Neuronal stem cell (in vitro differentiated cells): ENCODE measurements at regions not wholly inside any gene's neighbourhood (a gene's known extent, or its start where the extent isn't known, plus 50 kb on each side); places are given as distances from the start of the nearest gene placed in this dataset.

ENCODE experiments used
- DNase-seq: peaks from one replicate; pipeline ENCODE4 v3.0.0-alpha.2; 2013; ENCODE audit warnings: low spot score
- H2AFZ ChIP-seq: one replicate; pipeline ENCODE4 v1.6.1; 2013; ENCODE audit warnings: mild to moderate bottlenecking, low read length, inconsistent platforms
- H2AK5ac ChIP-seq: 2 replicates; pipeline ENCODE4 v1.6.1; 2013; ENCODE audit warnings: low read depth, mild to moderate bottlenecking, inconsistent platforms, low read length, moderate library complexity, mixed read lengths
- H2BK120ac ChIP-seq: 2 replicates; pipeline ENCODE4 v1.6.1; 2013; ENCODE audit warnings: low read depth, mild to moderate bottlenecking, inconsistent platforms, low read length, moderate library complexity, mixed read lengths
- H2BK12ac ChIP-seq: one replicate; pipeline ENCODE4 v1.6.1; 2013; ENCODE audit warnings: low read length, inconsistent platforms
- H2BK15ac ChIP-seq: 2 replicates; pipeline ENCODE4 v1.6.1; 2013; ENCODE audit warnings: mild to moderate bottlenecking, low read length, inconsistent platforms, mixed read lengths
- H2BK5ac ChIP-seq: one replicate; pipeline ENCODE4 v1.6.1; 2013; ENCODE audit warnings: inconsistent platforms, mild to moderate bottlenecking, low read length, moderate library complexity
- H3K14ac ChIP-seq: one replicate; pipeline ENCODE4 v1.6.1; 2013; ENCODE audit warnings: low read length, inconsistent platforms
- H3K18ac ChIP-seq: 2 replicates; pipeline ENCODE4 v1.6.1; 2013; ENCODE audit warnings: low read length, inconsistent platforms
- H3K23ac ChIP-seq: 2 replicates; pipeline ENCODE4 v1.6.1; 2013; ENCODE audit warnings: low read depth, mild to moderate bottlenecking, mixed read lengths, low read length, inconsistent platforms; ENCODE audit not compliant: poor library complexity
- H3K27ac ChIP-seq: replicated peaks from 3 replicates; pipeline ENCODE4 v1.5.1; 2013; ENCODE audit warnings: low read length, inconsistent platforms
- H3K27me3 ChIP-seq, 3 experiments: 2 replicates each; pipeline ENCODE4 v1.6.1; 2013; ENCODE audit warnings: low read length in 3 of 3, mild to moderate bottlenecking in 2 of 3, inconsistent platforms in 1 of 3, low read depth in 1 of 3, mixed read lengths in 1 of 3, moderate library complexity in 1 of 3; ENCODE audit not compliant: control insufficient read depth in 3 of 3, insufficient read depth in 3 of 3
- H3K36me3 ChIP-seq, 2 donors: replicated peaks in 1 of 2; 2 replicates each; pipeline ENCODE4 v1.6.1; 2013; ENCODE audit warnings: low read length in 2 of 2; ENCODE audit not compliant: control insufficient read depth in 2 of 2, insufficient read depth in 2 of 2
- H3K4ac ChIP-seq: 2 replicates; pipeline ENCODE4 v1.6.1; 2013; ENCODE audit warnings: inconsistent platforms, mild to moderate bottlenecking, low read length, moderate library complexity
- H3K4me1 ChIP-seq, 2 donors: 1 replicate in 1 of 2; 2 replicates in 1 of 2; pipeline ENCODE4 v1.6.1; 2013; ENCODE audit warnings: low read length in 2 of 2, low read depth in 1 of 2; ENCODE audit not compliant: control insufficient read depth in 2 of 2, insufficient read depth in 1 of 2
- H3K4me2 ChIP-seq: one replicate; pipeline ENCODE4 v1.6.1; 2013; ENCODE audit warnings: mild to moderate bottlenecking, low read length, inconsistent platforms; ENCODE audit not compliant: insufficient read depth, poor library complexity, severe bottlenecking
- H3K4me3 ChIP-seq, 2 donors: 2 replicates each; pipeline ENCODE4 v1.5.1; 2013; ENCODE audit warnings: low read length in 2 of 2, mild to moderate bottlenecking in 2 of 2, inconsistent platforms in 1 of 2, moderate library complexity in 1 of 2
- H3K79me1 ChIP-seq: one replicate; pipeline ENCODE4 v1.6.1; 2013; ENCODE audit warnings: low read depth, mild to moderate bottlenecking, inconsistent platforms, low read length, moderate library complexity
- H3K9ac ChIP-seq: one replicate; pipeline ENCODE4 v1.6.1; 2013; ENCODE audit warnings: mild to moderate bottlenecking, low read depth, low read length, inconsistent platforms; ENCODE audit not compliant: poor library complexity
- H3K9me3 ChIP-seq, 2 donors: replicated peaks in 1 of 2; 2 replicates each; pipeline versions ENCODE3 to v1.6.1; 2013; ENCODE audit warnings: low read length in 2 of 2, mild to moderate bottlenecking in 2 of 2, inconsistent platforms in 1 of 2, low read depth in 1 of 2, mixed read lengths in 1 of 2, moderate library complexity in 1 of 2; ENCODE audit not compliant: control insufficient read depth in 2 of 2, insufficient read depth in 1 of 2
- H4K8ac ChIP-seq: one replicate; pipeline ENCODE4 v1.6.1; 2013; ENCODE audit warnings: low read depth, mild to moderate bottlenecking, inconsistent platforms, low read length, moderate library complexity
- H4K91ac ChIP-seq: one replicate; pipeline ENCODE4 v1.6.1; 2013; ENCODE audit warnings: low read length, low read depth, mild to moderate bottlenecking, inconsistent platforms; ENCODE audit not compliant: poor library complexity
- WGBS, 2 donors: extraction: QIAGEN DNeasy Blood & Tissue Kit; methylation state at CpG; one replicate each; pipeline ENCODE4 v1.1.7; 2013; ENCODE audit warnings: missing lambda C conversion rate in 2 of 2, mixed read lengths in 1 of 2; ENCODE audit not compliant: insufficient read length in 2 of 2, insufficient replicate concordance in 1 of 2; ENCODE audit errors: extremely low coverage in 2 of 2; 5-methylcytosine and 5-hydroxymethylcytosine counted together

DNA sequence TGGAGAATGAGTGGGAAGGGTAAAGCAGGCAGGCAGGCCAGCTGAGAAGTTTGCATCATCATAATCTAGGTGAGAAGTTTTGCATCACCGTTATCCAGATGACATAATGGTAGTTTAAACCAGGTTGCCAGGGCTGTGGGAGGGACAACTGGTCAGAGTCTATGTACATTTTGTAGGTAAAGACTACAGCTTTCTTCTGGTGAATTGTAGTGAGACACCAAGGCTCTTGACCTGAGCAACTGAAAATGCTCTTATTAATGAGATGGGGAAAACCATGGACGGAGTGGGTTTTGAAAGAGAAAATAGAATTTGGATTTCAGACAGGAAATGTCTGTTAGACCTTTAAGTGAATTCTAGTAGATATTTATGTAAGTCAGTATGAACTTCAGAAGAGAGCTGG is 76.0 kb upstream of the VEGFC start:
- H4K91ac ChIP-seq = no peak overlapping the region
- H3K27ac ChIP-seq = no peak overlapping the region
- no peaks in the 10 kb centered on the region for H3K27me3 ChIP-seq
- no peaks in the 10 kb centered on the region for H3K79me1 ChIP-seq
- no peak overlapping the region for H2BK120ac ChIP-seq
- no peak overlapping the region for H3K4me2 ChIP-seq
- no peak overlapping the region for H3K23ac ChIP-seq
- no peak overlapping the region for H2BK12ac ChIP-seq
- no peaks in the 10 kb centered on the region for H3K36me3 ChIP-seq
- no peak overlapping the region for H3K9ac ChIP-seq
- no peak overlapping the region for H3K4me3 ChIP-seq
- H3K4ac ChIP-seq = no peak overlapping the region
- no peak overlapping the region for H2AFZ ChIP-seq
- no peak overlapping the region for H3K14ac ChIP-seq
- no peaks in the 10 kb centered on the region for H3K9me3 ChIP-seq
- no peak overlapping the region for H3K18ac ChIP-seq
- DNase-seq = no peak
- no CpG with 5 or more reads among the region's 2 CpGs for WGBS, 2 donors
- H2AK5ac ChIP-seq = no peak overlapping the region
- no peaks in the 10 kb centered on the region for H3K4me1 ChIP-seq
- H2BK15ac ChIP-seq = no peak overlapping the region
- no peak overlapping the region for H4K8ac ChIP-seq
- no peak overlapping the region for H2BK5ac ChIP-seq

DNA sequence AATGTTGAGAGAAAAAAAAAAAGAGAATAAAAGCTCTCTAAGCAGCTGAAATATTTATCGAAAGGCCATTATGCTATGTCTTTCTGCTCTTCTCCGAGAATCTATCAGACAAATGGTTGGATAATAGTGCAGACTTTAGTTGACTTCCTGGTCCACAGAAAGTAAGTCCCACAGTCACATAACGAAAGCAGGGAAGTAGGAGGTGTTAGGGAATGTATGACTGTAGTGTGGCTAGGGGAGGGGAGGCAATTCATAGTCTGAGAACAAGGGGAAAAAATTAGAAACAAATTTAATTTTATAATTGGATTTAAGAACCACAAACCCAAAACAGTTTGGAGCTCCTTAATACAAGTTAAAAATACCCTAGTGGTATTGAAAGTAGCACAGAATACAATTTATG is 79.7 kb upstream of the VEGFC start:
- H2BK12ac ChIP-seq = no peak overlapping the region
- no peak overlapping the region for H2AFZ ChIP-seq
- H4K91ac ChIP-seq = no peak overlapping the region
- no peak overlapping the region for H2BK120ac ChIP-seq
- H3K9me3 ChIP-seq = no peaks in the 10 kb centered on the region
- H2BK15ac ChIP-seq = no peak overlapping the region
- H3K4ac ChIP-seq = no peak overlapping the region
- no peak overlapping the region for H3K4me3 ChIP-seq
- H3K23ac ChIP-seq = no peak overlapping the region
- no peaks in the 10 kb centered on the region for H3K79me1 ChIP-seq
- H3K4me2 ChIP-seq = no peak overlapping the region
- no peaks in the 10 kb centered on the region for H3K27me3 ChIP-seq
- no CpG with 5 or more reads among the region's 3 CpGs for whole genome bisulfite sequencing, 2 donors
- no peak overlapping the region for H2AK5ac ChIP-seq
- H3K36me3 ChIP-seq = no peaks in the 10 kb centered on the region
- H3K27ac ChIP-seq = no peak overlapping the region
- H3K4me1 ChIP-seq = peaks cover 0 to 6% of the 10 kb centered on the region in 2 donors
- no peak for DNase-seq
- no peak overlapping the region for H3K9ac ChIP-seq
- no peak overlapping the region for H2BK5ac ChIP-seq
- H3K18ac ChIP-seq = no peak overlapping the region
- no peak overlapping the region for H4K8ac ChIP-seq
- no peak overlapping the region for H3K14ac ChIP-seq

DNA sequence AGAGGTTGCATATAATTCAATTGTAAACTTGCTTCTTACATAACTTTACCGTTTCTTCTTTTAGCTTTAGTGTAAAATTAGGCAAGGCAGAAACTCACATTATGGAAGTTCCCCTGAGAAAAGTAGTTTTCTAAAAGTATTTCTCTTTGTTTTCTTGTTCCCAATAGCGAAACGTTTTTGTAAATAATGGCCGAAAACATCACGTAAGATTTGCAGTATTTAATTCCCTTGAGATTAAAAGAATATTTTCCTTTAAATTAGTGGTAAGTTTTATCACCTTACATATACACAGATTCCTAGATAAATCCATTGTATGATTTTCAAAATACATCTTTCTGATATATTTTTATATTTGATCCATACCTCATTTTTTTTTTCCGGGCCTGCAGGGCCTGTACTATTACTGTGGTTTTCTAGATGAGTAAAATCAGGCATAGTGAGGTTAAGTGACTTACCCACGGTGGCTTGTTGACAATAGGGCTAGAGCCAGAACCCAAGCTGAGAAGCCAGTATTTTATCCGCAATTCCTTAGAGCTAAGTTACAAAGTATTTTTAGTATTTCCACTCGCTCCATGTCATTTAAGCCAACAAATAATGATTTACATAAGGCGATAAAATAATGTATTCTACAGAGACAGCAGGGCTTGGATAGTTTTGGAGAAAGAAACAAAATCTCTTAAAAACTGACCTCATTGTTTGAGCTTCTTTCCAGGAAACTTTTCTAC is 82.2 kb upstream of the VEGFC start:
- Histone ChIP-seq H3K79me1 (no peaks in the 10 kb centered on the region), H2AK5ac (no peak overlapping the region), H3K27ac (no peak overlapping the region), H3K23ac (no peak overlapping the region), H3K14ac (no peak overlapping the region), H2BK12ac (no peak overlapping the region), H4K91ac (no peak overlapping the region), H3K9me3 (no peaks in the 10 kb centered on the region), H3K4me3 (no peak overlapping the region), H3K36me3 (no peaks in the 10 kb centered on the region), H3K4me1 (peaks cover 0 to 6% of the 10 kb centered on the region in 2 donors), H3K18ac (no peak overlapping the region), H4K8ac (no peak overlapping the region), H2BK15ac (no peak overlapping the region), H3K4ac (no peak overlapping the region), H3K27me3 (no peaks in the 10 kb centered on the region), H3K9ac (no peak overlapping the region), H2BK5ac (no peak overlapping the region), H2BK120ac (no peak overlapping the region), H3K4me2 (no peak overlapping the region), H2AFZ (no peak overlapping the region)
- DNase-seq = no peak
- WGBS, 2 donors = no CpG with 5 or more reads among the region's 10 CpGs

DNA sequence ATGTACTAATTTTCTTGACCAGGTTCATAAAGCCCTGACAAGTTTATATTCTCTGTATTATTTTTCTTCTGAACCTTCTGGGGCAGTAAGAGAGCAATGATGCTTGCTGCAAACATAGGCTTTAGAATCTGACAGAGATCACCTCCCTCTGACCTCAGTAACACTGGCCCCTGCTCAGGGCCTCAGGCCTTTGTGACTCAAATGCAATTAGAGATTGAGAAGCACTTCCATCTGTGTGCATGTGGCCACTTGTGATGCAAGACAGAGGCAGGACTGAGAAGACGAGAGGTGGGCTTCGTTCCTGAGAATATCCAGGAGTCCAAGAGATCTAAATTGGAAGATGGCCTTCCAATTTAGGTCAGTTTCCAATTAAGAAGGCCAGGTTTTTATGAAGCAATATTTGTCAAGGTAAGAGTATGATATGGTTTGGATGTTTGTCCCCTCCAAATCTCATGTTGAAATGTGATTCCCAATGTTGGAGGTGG is 82.8 kb upstream of the VEGFC start:
- no peak for DNase-seq
- H2AK5ac ChIP-seq = no peak overlapping the region
- peaks cover 0 to 6% of the 10 kb centered on the region in 2 donors for H3K4me1 ChIP-seq
- H3K14ac ChIP-seq = no peak overlapping the region
- no peak overlapping the region for H2BK5ac ChIP-seq
- no CpG with 5 or more reads among the region's 2 CpGs for WGBS, 2 donors
- no peak overlapping the region for H3K4me2 ChIP-seq
- H2BK12ac ChIP-seq = no peak overlapping the region
- H3K79me1 ChIP-seq = no peaks in the 10 kb centered on the region
- H3K9ac ChIP-seq = no peak overlapping the region
- no peak overlapping the region for H3K23ac ChIP-seq
- H2AFZ ChIP-seq = peak overlapping the region; percentile 48
- no peak overlapping the region for H2BK120ac ChIP-seq
- H3K27ac ChIP-seq = no peak overlapping the region
- H3K9me3 ChIP-seq = no peaks in the 10 kb centered on the region
- no peak overlapping the region for H3K4me3 ChIP-seq
- H3K36me3 ChIP-seq = no peaks in the 10 kb centered on the region
- no peak overlapping the region for H2BK15ac ChIP-seq
- no peak overlapping the region for H4K8ac ChIP-seq
- no peak overlapping the region for H4K91ac ChIP-seq
- H3K4ac ChIP-seq = no peak overlapping the region
- no peak overlapping the region for H3K18ac ChIP-seq
- H3K27me3 ChIP-seq = no peaks in the 10 kb centered on the region
